ENCODE measurements at regions not wholly inside any gene's neighbourhood (a gene's known extent, or its start where the extent isn't known, plus 50 kb on each side); places are given as distances from the start of the nearest gene placed in this dataset.

DNA sequence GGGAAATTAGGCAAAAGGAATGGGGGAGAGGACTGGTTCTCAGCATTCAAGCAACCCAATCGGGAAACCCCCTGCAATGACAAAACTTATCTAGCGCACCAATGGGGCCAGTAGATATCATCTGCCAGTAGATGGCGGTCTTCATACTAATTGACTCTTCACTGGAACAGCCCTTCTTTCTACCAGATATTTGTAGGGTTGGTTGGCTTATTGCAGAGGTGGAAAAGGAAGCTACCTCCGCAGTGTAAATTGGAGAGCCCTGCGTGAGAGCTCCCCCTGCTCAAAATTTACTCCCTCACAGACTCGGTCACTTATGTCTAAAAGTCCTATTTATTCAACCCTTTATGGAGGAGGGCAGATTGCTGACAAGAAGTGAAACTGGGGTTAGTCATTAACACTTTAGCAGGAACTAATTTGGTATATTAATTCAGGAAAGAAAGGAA, 166.1 kb upstream of the CCND2 start:
- TF ChIP-seq, protein P1, sequence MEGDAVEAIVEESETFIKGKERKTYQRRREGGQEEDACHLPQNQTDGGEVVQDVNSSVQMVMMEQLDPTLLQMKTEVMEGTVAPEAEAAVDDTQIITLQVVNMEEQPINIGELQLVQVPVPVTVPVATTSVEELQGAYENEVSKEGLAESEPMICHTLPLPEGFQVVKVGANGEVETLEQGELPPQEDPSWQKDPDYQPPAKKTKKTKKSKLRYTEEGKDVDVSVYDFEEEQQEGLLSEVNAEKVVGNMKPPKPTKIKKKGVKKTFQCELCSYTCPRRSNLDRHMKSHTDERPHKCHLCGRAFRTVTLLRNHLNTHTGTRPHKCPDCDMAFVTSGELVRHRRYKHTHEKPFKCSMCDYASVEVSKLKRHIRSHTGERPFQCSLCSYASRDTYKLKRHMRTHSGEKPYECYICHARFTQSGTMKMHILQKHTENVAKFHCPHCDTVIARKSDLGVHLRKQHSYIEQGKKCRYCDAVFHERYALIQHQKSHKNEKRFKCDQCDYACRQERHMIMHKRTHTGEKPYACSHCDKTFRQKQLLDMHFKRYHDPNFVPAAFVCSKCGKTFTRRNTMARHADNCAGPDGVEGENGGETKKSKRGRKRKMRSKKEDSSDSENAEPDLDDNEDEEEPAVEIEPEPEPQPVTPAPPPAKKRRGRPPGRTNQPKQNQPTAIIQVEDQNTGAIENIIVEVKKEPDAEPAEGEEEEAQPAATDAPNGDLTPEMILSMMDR (IDR thresholded peaks at IDR 0.05), result peak; percentile 68
- POLR2A ChIA-PET, result interaction anchor here (0.6 to 3.5 kb wide), 15 partner anchors 7 to 190 kb away, joined by 3 to 26 read pairs (median 6); partner anchors contain the start of gene CCND2
- peak overlapping the region; percentile 44 for H3K4me3 Mint-ChIP-seq
- CTCF ChIA-PET, result interaction anchor here (0.6 to 3.2 kb wide), 57 partner anchors 9 to 351 kb away, joined by 3 to 50 read pairs (median 4); partner anchors contain the start of gene CCND2
- no peaks in the 10 kb centered on the region for H3K36me3 Mint-ChIP-seq (ENCODE audit: low read depth)
- intact Hi-C loops (cut with micrococcal nuclease), result loop anchor here (2.0 to 5.0 kb wide), 2 partner anchors 40 to 165 kb away; partner anchors contain the start of gene CCND2
- peak; percentile 88 for DNase-seq
- peaks cover 2% of the 10 kb centered on the region for H3K27me3 Mint-ChIP-seq
- H3K27ac Mint-ChIP-seq, result peak overlapping the region; percentile 90
- ATAC-seq, result peak; percentile 92
- no peaks in the 10 kb centered on the region for H3K9me3 Mint-ChIP-seq
- peaks cover 39% of the 10 kb centered on the region for H3K4me1 Mint-ChIP-seq (ENCODE audit: low read depth)

DNA sequence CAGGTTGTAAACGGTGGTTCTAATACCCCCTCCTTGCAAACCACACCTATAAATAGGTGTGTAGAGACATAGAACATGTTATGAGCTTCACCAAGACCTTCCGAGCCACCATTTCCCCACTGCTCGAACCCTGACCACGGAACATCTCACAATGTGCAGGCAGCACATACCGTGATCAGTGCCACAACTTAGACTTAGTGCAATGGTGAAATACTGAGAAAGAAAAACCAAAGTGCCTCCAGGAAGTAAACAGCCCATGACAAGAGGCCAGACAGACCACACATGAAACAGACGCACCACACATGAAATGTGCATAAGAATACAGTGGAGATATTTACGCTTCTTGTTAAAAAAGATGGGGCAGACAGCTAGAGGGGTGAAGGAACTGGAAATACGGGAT, 166.9 kb upstream of the CCND2 start:
- POLR2A ChIA-PET, result interaction anchor here (0.7 to 3.5 kb wide), 10 partner anchors 8 to 191 kb away, joined by 3 to 26 read pairs (median 7); partner anchors contain the start of gene CCND2
- CTCF ChIA-PET, result interaction anchor here (0.7 to 3.2 kb wide), 27 partner anchors 9 to 223 kb away, joined by 3 to 50 read pairs (median 5); partner anchors contain the start of gene CCND2
- H3K27me3 Mint-ChIP-seq, result peaks cover 2% of the 10 kb centered on the region
- ATAC-seq (peak; percentile 66), DNase-seq (peak; percentile 63)
- H3K36me3 Mint-ChIP-seq (ENCODE audit: low read depth), result no peaks in the 10 kb centered on the region
- TF ChIP-seq, protein P1 (IDR thresholded peaks at IDR 0.05), result no peak
- peak overlapping the region; percentile 44 for H3K4me3 Mint-ChIP-seq
- H3K9me3 Mint-ChIP-seq, result no peaks in the 10 kb centered on the region
- H3K4me1 Mint-ChIP-seq (ENCODE audit: low read depth), result peaks cover 34% of the 10 kb centered on the region
- H3K27ac Mint-ChIP-seq, result peak overlapping the region; percentile 90
- intact Hi-C loops (cut with micrococcal nuclease), result loop anchor here (2.0 to 5.0 kb wide), 2 partner anchors 41 to 166 kb away; partner anchors contain the start of gene CCND2

DNA sequence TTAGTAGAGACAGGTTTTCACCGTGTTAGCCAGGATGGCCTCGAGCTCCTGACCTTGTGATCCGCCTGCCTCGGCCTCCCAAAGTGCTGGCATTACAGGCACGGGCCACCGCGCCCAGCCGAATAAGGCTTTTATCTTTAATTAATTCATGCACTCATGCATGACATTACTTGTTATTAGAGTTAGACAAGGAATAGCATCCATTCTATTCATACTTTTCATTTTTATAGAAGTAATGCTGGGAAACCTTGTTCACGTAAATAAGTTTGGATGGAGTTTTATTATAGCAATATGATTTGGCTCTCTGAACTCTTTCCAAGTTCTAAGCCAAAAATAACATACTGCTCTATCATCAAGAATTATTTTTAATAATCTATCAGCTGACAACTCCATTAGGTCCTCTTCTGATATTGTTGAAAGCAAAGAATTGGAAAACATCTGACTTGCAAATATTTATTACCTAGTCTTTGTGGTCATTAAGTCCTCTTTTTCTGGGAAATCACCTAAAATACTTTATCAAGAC, 168.8 kb upstream of the CCND2 start:
- no peaks in the 10 kb centered on the region for H3K36me3 Mint-ChIP-seq (ENCODE audit: low read depth)
- ChIA-PET CTCF (interaction anchor here (0.8 kb wide), 1 partner anchor 166 kb away, joined by 3 read pairs; no protein-coding TSS in a partner anchor), POLR2A (no interaction called here)
- no peaks in the 10 kb centered on the region for H3K27me3 Mint-ChIP-seq
- DNase-seq, result no peak
- H3K27ac Mint-ChIP-seq, result no peak overlapping the region
- H3K4me1 Mint-ChIP-seq (ENCODE audit: low read depth), result peaks cover 31% of the 10 kb centered on the region
- ATAC-seq, result no peak
- TF ChIP-seq, protein P1 (IDR thresholded peaks at IDR 0.05), result no peak
- no peaks in the 10 kb centered on the region for H3K9me3 Mint-ChIP-seq
- intact Hi-C loops (cut with micrococcal nuclease), result loop anchor here (5.0 kb wide), 1 partner anchor 43 kb away; no protein-coding TSS in a partner anchor
- H3K4me3 Mint-ChIP-seq, result no peak overlapping the region

DNA sequence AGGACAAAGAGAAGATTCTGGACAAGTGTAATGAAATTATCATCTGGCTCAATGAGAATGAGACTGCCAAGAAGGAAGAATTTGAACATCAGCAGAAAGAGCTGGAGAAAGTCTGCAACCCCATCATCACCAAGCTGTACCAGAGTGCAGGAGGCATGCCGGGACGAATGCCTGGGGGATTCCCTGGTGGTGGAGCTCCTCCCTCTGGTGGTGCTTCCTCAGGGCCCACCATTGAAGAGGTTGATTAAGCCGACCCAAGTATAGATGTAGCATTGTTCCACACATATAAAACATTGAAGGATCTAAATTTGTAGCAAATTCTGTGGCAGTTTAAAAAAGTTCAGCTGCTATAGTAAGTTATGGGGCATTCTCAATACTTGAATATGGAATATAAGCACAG, 174.3 kb upstream of the CCND2 start:
- Mint-ChIP-seq H3K4me1 (ENCODE audit: low read depth) (peaks cover 8% of the 10 kb centered on the region), H3K36me3 (ENCODE audit: low read depth) (no peaks in the 10 kb centered on the region), H3K4me3 (no peak overlapping the region), H3K9me3 (no peaks in the 10 kb centered on the region), H3K27ac (no peak overlapping the region), H3K27me3 (no peaks in the 10 kb centered on the region)
- TF ChIP-seq, protein P1 (IDR thresholded peaks at IDR 0.05), result no peak
- POLR2A ChIA-PET, result no interaction called here
- CTCF ChIA-PET, result interaction anchor here (0.7 to 1.4 kb wide), 4 partner anchors 9 to 214 kb away, joined by 3 to 5 read pairs (median 4); no protein-coding TSS in a partner anchor
- no peak for ATAC-seq
- intact Hi-C loops (cut with micrococcal nuclease), result no loop called here
- DNase-seq, result no peak

Data from activated CD8-positive, alpha-beta T cell treated with anti-CD3 and anti-CD28 coated beads for 36 hours (primary cell).